ENCODE measurements at regions not wholly inside any gene's neighbourhood (a gene's known extent, or its start where the extent isn't known, plus 50 kb on each side); places are given as distances from the start of the nearest gene placed in this dataset.
A peak's percentile ranks its signal among the peaks of the same experiment; 100 is the strongest.

DNA sequence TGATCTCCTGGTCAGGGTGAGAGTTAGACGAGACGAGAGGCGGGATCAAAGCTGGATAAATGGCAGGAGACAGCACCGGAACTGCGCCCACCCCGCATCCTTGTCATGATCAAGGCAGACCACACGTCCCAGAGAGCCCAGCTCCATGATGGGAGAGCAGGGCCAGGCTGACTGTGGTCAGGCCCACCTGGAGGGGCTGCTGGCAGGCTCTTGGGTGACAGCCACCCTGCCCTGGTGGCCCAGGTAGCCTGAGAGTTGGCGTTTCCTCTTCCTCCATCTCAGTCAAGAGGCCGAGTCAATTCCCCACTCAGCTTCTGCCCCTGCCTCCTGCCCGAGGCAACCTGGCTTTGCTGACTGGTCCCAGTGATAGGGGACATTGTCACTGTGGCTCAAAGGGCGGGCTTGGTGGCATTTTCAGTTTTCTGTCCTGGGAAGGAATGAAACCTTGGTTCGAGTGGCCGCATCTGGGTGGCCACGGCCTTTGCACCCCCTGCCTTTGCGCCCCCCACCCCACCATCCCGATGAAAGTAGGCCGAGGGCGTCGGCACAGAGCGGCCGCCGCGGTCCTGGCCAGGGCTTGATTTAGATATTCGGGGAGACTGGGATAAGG is 60.8 kb upstream of the PPARA start:
- H2BK15ac ChIP-seq (ENCODE audit: low read length) = no peak overlapping the region
- no peak overlapping the region for H3K23ac ChIP-seq (ENCODE audit: low read depth, low read length, poor library complexity)
- H3K4me1 ChIP-seq (ENCODE audit: control insufficient read depth in 2 of 2, insufficient read depth in 1 of 2, low read depth in 1 of 2, low read length in 2 of 2) = peaks cover 0 to 5% of the 10 kb centered on the region in 2 donors
- H2BK5ac ChIP-seq (ENCODE audit: low read length) = peak overlapping the region; percentile 56
- no peak overlapping the region for H2BK12ac ChIP-seq (ENCODE audit: low read length)
- H3K14ac ChIP-seq (ENCODE audit: low read length) = no peak overlapping the region
- WGBS, 2 donors (ENCODE audit: extremely low coverage in 2 of 2, insufficient read length in 2 of 2, insufficient replicate concordance in 1 of 2) = no CpG with 5 or more reads among the region's 24 CpGs
- no peak overlapping the region for H4K91ac ChIP-seq (ENCODE audit: low read depth, low read length, poor library complexity)
- H3K9ac ChIP-seq (ENCODE audit: low read depth, low read length, poor library complexity) = no peak overlapping the region
- DNase-seq (ENCODE audit: low spot score) = no peak
- H2AK5ac ChIP-seq (ENCODE audit: low read depth, low read length) = no peak overlapping the region
- no peak overlapping the region for H3K4me2 ChIP-seq (ENCODE audit: insufficient read depth, low read length, poor library complexity, severe bottlenecking)
- no peak overlapping the region for H3K4me3 ChIP-seq (ENCODE audit: low read length in 2 of 2)
- H3K18ac ChIP-seq (ENCODE audit: low read length) = peak overlapping the region; percentile 54
- H3K36me3 ChIP-seq (replicated peaks in 1 of 2; ENCODE audit: control insufficient read depth in 2 of 2, insufficient read depth in 2 of 2, low read length in 2 of 2) = no peaks in the 10 kb centered on the region
- H2BK120ac ChIP-seq (ENCODE audit: low read depth, low read length) = no peak overlapping the region
- H3K27ac ChIP-seq (replicated peaks; ENCODE audit: low read length) = no peak overlapping the region
- peaks cover 0 to 99% (median 12%) of the 10 kb centered on the region in 3 experiments for H3K27me3 ChIP-seq (ENCODE audit: control insufficient read depth in 3 of 3, insufficient read depth in 3 of 3, low read depth in 1 of 3, low read length in 3 of 3)
- H3K9me3 ChIP-seq (replicated peaks in 1 of 2; ENCODE audit: control insufficient read depth in 2 of 2, insufficient read depth in 1 of 2, low read depth in 1 of 2, low read length in 2 of 2) = no peaks in the 10 kb centered on the region
- H4K8ac ChIP-seq (ENCODE audit: low read depth, low read length) = no peak overlapping the region
- peaks cover 2% of the 10 kb centered on the region for H3K79me1 ChIP-seq (ENCODE audit: low read depth, low read length)
- no peak overlapping the region for H3K4ac ChIP-seq (ENCODE audit: low read length)
- no peak overlapping the region for H2AFZ ChIP-seq (ENCODE audit: low read length)

DNA sequence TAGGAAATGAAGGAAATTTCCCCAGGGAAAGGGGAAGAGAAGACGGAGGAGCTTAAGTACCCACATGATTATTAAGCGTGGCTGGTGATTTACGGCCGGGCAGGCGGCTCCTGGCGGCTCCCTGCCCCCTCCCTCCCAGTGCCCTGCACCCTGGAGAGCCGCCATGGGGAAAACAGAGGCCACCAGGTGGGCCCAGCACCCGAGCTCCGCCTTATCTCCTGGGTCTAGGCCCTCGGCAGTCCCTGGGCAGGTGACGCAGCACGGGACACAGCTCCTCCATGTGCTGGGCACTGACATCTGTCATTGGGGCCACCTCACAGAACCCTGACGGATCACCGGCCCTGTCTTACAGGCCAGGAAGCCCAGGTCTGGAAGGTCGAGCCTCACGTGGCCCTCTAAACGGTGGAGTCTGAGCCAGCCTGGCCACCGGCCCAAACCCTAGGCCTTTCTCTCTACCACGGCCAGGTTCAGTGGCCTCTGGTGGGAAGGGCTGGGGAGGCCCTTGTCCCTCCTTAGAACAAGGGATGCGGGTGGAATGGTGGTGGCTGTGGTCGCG is 60.2 kb upstream of the PPARA start:
- WGBS, 2 donors (ENCODE audit: extremely low coverage in 2 of 2, insufficient read length in 2 of 2, insufficient replicate concordance in 1 of 2) = no CpG with 5 or more reads among the region's 22 CpGs
- H3K79me1 ChIP-seq (ENCODE audit: low read depth, low read length) = peaks cover 2% of the 10 kb centered on the region
- no peak overlapping the region for H4K91ac ChIP-seq (ENCODE audit: low read depth, low read length, poor library complexity)
- no peak overlapping the region for H2BK120ac ChIP-seq (ENCODE audit: low read depth, low read length)
- no peak overlapping the region for H3K23ac ChIP-seq (ENCODE audit: low read depth, low read length, poor library complexity)
- H3K9ac ChIP-seq (ENCODE audit: low read depth, low read length, poor library complexity) = no peak overlapping the region
- no peak for DNase-seq (ENCODE audit: low spot score)
- H3K27ac ChIP-seq (replicated peaks; ENCODE audit: low read length) = no peak overlapping the region
- peak overlapping the region; percentile 67 for H2BK15ac ChIP-seq (ENCODE audit: low read length)
- H3K4me1 ChIP-seq (ENCODE audit: control insufficient read depth in 2 of 2, insufficient read depth in 1 of 2, low read depth in 1 of 2, low read length in 2 of 2) = peaks cover 0 to 5% of the 10 kb centered on the region in 2 donors
- no peak overlapping the region for H3K4me3 ChIP-seq (ENCODE audit: low read length in 2 of 2)
- no peak overlapping the region for H2BK5ac ChIP-seq (ENCODE audit: low read length)
- peak overlapping the region; percentile 5 for H2AK5ac ChIP-seq (ENCODE audit: low read depth, low read length)
- H3K4ac ChIP-seq (ENCODE audit: low read length) = no peak overlapping the region
- H2AFZ ChIP-seq (ENCODE audit: low read length) = no peak overlapping the region
- peaks cover 0 to 98% (median 12%) of the 10 kb centered on the region in 3 experiments for H3K27me3 ChIP-seq (ENCODE audit: control insufficient read depth in 3 of 3, insufficient read depth in 3 of 3, low read depth in 1 of 3, low read length in 3 of 3)
- no peak overlapping the region for H3K4me2 ChIP-seq (ENCODE audit: insufficient read depth, low read length, poor library complexity, severe bottlenecking)
- no peaks in the 10 kb centered on the region for H3K9me3 ChIP-seq (replicated peaks in 1 of 2; ENCODE audit: control insufficient read depth in 2 of 2, insufficient read depth in 1 of 2, low read depth in 1 of 2, low read length in 2 of 2)
- H3K18ac ChIP-seq (ENCODE audit: low read length) = peak overlapping the region; percentile 3
- no peak overlapping the region for H4K8ac ChIP-seq (ENCODE audit: low read depth, low read length)
- H3K36me3 ChIP-seq (replicated peaks in 1 of 2; ENCODE audit: control insufficient read depth in 2 of 2, insufficient read depth in 2 of 2, low read length in 2 of 2) = no peaks in the 10 kb centered on the region
- H2BK12ac ChIP-seq (ENCODE audit: low read length) = no peak overlapping the region
- H3K14ac ChIP-seq (ENCODE audit: low read length) = no peak overlapping the region

DNA sequence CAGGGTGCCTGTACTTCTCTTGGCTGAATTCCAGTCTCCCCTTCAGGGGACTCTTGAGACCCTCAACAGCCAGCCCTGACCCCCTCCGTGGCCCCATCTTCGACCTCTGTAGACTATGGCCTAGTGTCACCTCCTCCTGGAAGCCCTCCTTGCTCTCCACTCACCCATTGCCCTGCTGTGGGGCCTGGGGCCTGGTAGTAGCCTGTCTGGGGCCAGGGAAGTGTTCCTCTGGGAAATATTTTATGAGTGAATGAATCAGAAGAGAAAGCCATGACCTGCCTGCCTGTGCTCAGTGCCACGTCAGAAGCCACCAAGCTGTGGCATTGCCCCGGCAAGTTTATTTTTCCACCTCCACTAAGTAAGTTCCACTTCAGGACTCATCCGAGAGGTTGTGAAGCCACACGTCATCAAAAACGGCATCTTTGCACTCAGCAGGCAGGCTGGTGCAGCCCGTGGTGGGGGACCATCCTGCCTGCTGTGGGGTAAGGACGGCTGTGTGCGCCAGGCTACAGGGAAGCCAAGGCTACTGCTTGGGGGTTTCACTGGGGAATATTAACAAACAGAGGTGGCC is 59.6 kb upstream of the PPARA start:
- H4K8ac ChIP-seq (ENCODE audit: low read depth, low read length) = no peak overlapping the region
- H3K4me3 ChIP-seq (ENCODE audit: low read length in 2 of 2) = no peak overlapping the region
- no peak overlapping the region for H3K4me2 ChIP-seq (ENCODE audit: insufficient read depth, low read length, poor library complexity, severe bottlenecking)
- no peak overlapping the region for H2BK15ac ChIP-seq (ENCODE audit: low read length)
- H2BK12ac ChIP-seq (ENCODE audit: low read length) = no peak overlapping the region
- no peak overlapping the region for H2AFZ ChIP-seq (ENCODE audit: low read length)
- H3K9ac ChIP-seq (ENCODE audit: low read depth, low read length, poor library complexity) = no peak overlapping the region
- H3K27ac ChIP-seq (replicated peaks; ENCODE audit: low read length) = no peak overlapping the region
- H2BK120ac ChIP-seq (ENCODE audit: low read depth, low read length) = no peak overlapping the region
- no peak overlapping the region for H3K23ac ChIP-seq (ENCODE audit: low read depth, low read length, poor library complexity)
- no peak for DNase-seq (ENCODE audit: low spot score)
- peaks cover 0 to 5% of the 10 kb centered on the region in 2 donors for H3K4me1 ChIP-seq (ENCODE audit: control insufficient read depth in 2 of 2, insufficient read depth in 1 of 2, low read depth in 1 of 2, low read length in 2 of 2)
- H3K79me1 ChIP-seq (ENCODE audit: low read depth, low read length) = peaks cover 2% of the 10 kb centered on the region
- no peak overlapping the region for H3K4ac ChIP-seq (ENCODE audit: low read length)
- H3K27me3 ChIP-seq (ENCODE audit: control insufficient read depth in 3 of 3, insufficient read depth in 3 of 3, low read depth in 1 of 3, low read length in 3 of 3) = peaks cover 0 to 92% (median 12%) of the 10 kb centered on the region in 3 experiments
- no peak overlapping the region for H2BK5ac ChIP-seq (ENCODE audit: low read length)
- no peak overlapping the region for H2AK5ac ChIP-seq (ENCODE audit: low read depth, low read length)
- no peak overlapping the region for H3K14ac ChIP-seq (ENCODE audit: low read length)
- H3K36me3 ChIP-seq (replicated peaks in 1 of 2; ENCODE audit: control insufficient read depth in 2 of 2, insufficient read depth in 2 of 2, low read length in 2 of 2) = no peaks in the 10 kb centered on the region
- no CpG with 5 or more reads among the region's 10 CpGs for whole genome bisulfite sequencing, 2 donors (ENCODE audit: extremely low coverage in 2 of 2, insufficient read length in 2 of 2, insufficient replicate concordance in 1 of 2)
- no peaks in the 10 kb centered on the region for H3K9me3 ChIP-seq (replicated peaks in 1 of 2; ENCODE audit: control insufficient read depth in 2 of 2, insufficient read depth in 1 of 2, low read depth in 1 of 2, low read length in 2 of 2)
- H4K91ac ChIP-seq (ENCODE audit: low read depth, low read length, poor library complexity) = no peak overlapping the region
- no peak overlapping the region for H3K18ac ChIP-seq (ENCODE audit: low read length)

DNA sequence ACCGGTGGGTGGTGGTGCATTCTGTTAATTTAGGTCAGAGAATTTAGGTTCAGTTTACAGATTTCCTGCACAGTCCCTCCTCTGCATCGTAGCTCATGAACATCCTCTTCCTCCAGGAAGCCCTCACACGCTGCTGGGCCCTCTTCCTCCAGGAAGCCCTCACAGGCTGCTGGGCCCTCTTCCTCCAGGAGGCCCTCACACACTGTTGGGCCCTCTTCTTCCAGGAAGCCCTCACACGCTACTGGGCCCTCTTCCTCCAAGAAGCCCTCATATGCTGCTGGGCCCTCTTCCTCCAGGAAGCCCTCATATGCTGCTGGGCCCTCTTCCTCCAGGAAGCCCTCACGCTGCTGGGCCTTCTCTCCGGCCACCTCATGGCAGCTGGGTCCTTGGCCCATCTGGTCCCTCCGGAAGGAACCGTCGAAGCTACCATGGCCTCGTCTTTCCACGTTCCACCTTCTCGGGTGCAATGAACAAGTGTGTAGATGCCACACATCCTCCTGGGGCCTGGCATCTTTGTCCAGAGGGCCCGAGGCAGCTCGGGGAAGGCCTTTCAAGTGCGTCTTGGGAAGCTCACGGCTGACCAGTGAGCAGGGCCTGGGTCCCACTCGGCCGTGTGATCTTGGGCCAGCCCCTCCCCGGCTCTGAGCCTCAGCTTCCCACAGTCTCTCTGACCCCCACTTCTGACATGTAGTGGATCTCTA is 58.9 kb upstream of the PPARA start:
- no peak for DNase-seq (ENCODE audit: low spot score)
- H3K9ac ChIP-seq (ENCODE audit: low read depth, low read length, poor library complexity) = no peak overlapping the region
- H3K36me3 ChIP-seq (replicated peaks in 1 of 2; ENCODE audit: control insufficient read depth in 2 of 2, insufficient read depth in 2 of 2, low read length in 2 of 2) = no peaks in the 10 kb centered on the region
- no peak overlapping the region for H3K14ac ChIP-seq (ENCODE audit: low read length)
- H3K79me1 ChIP-seq (ENCODE audit: low read depth, low read length) = peaks cover 2% of the 10 kb centered on the region
- no peak overlapping the region for H3K27ac ChIP-seq (replicated peaks; ENCODE audit: low read length)
- no peak overlapping the region for H3K23ac ChIP-seq (ENCODE audit: low read depth, low read length, poor library complexity)
- H3K4ac ChIP-seq (ENCODE audit: low read length) = no peak overlapping the region
- no peak overlapping the region for H2AFZ ChIP-seq (ENCODE audit: low read length)
- no CpG with 5 or more reads among the region's 19 CpGs for WGBS, 2 donors (ENCODE audit: extremely low coverage in 2 of 2, insufficient read length in 2 of 2, insufficient replicate concordance in 1 of 2)
- H2BK15ac ChIP-seq (ENCODE audit: low read length) = no peak overlapping the region
- peaks cover 0 to 5% of the 10 kb centered on the region in 2 donors for H3K4me1 ChIP-seq (ENCODE audit: control insufficient read depth in 2 of 2, insufficient read depth in 1 of 2, low read depth in 1 of 2, low read length in 2 of 2)
- H3K4me3 ChIP-seq (ENCODE audit: low read length in 2 of 2) = no peak overlapping the region
- H2BK12ac ChIP-seq (ENCODE audit: low read length) = no peak overlapping the region
- H4K91ac ChIP-seq (ENCODE audit: low read depth, low read length, poor library complexity) = no peak overlapping the region
- H3K27me3 ChIP-seq (ENCODE audit: control insufficient read depth in 3 of 3, insufficient read depth in 3 of 3, low read depth in 1 of 3, low read length in 3 of 3) = peaks cover 0 to 90% (median 12%) of the 10 kb centered on the region in 3 experiments
- H2BK5ac ChIP-seq (ENCODE audit: low read length) = no peak overlapping the region
- H4K8ac ChIP-seq (ENCODE audit: low read depth, low read length) = no peak overlapping the region
- peak overlapping the region; percentile 45 for H3K18ac ChIP-seq (ENCODE audit: low read length)
- no peak overlapping the region for H3K4me2 ChIP-seq (ENCODE audit: insufficient read depth, low read length, poor library complexity, severe bottlenecking)
- H2BK120ac ChIP-seq (ENCODE audit: low read depth, low read length) = no peak overlapping the region
- H3K9me3 ChIP-seq (replicated peaks in 1 of 2; ENCODE audit: control insufficient read depth in 2 of 2, insufficient read depth in 1 of 2, low read depth in 1 of 2, low read length in 2 of 2) = no peaks in the 10 kb centered on the region
- H2AK5ac ChIP-seq (ENCODE audit: low read depth, low read length) = peak overlapping the region; percentile 18
